Lung (tissue), 11 donors: ENCODE measurements at regions not wholly inside any gene's neighbourhood (a gene's known extent, or its start where the extent isn't known, plus 50 kb on each side); places are given as distances from the start of the nearest gene placed in this dataset.

Source experiments
- ATAC-seq: fragments of 200-7000 bp; cut with Tn5 transposase; one replicate; pipeline ENCODE4 v1.9.1; 2020; ENCODE audit warnings: moderate number of reproducible peaks; ENCODE audit not compliant: insufficient read depth, low FRiP score
- DNase-seq, 3 donors: peaks; one replicate each; pipeline ENCODE4 v3.0.0-alpha.2; 2013 to 2017
- H3K27ac ChIP-seq, 2 donors: one replicate each; pipeline ENCODE4 v1.5.1; 2013; ENCODE audit warnings: mild to moderate bottlenecking in 2 of 2, moderate library complexity in 2 of 2, control low read depth in 1 of 2, inconsistent platforms in 1 of 2, low read depth in 1 of 2, low read length in 1 of 2
- H3K27me3 ChIP-seq, 3 donors: one replicate each; pipeline ENCODE4 v1.5.1; 2013; ENCODE audit warnings: low read length in 2 of 3; ENCODE audit not compliant: control insufficient read depth in 3 of 3, insufficient read depth in 3 of 3
- H3K36me3 ChIP-seq, 4 donors: one replicate each; pipeline ENCODE4 v1.5.1; 2013; ENCODE audit warnings: low read length in 4 of 4, mild to moderate bottlenecking in 1 of 4, moderate library complexity in 1 of 4; ENCODE audit not compliant: control insufficient read depth in 4 of 4, insufficient read depth in 4 of 4
- H3K4me1 ChIP-seq, 5 donors: one replicate each; pipeline ENCODE4 v1.5.1; 2013; ENCODE audit warnings: low read length in 5 of 5, mild to moderate bottlenecking in 2 of 5, moderate library complexity in 1 of 5; ENCODE audit not compliant: control insufficient read depth in 5 of 5, insufficient read depth in 5 of 5
- H3K4me3 ChIP-seq: one replicate; pipeline ENCODE4 v1.5.1; 2013; ENCODE audit warnings: mild to moderate bottlenecking, control low read depth, moderate library complexity
- H3K9ac ChIP-seq, 2 donors: one replicate each; pipeline ENCODE4 v1.5.1; 2013; ENCODE audit warnings: low read length in 2 of 2, control low read depth in 1 of 2; ENCODE audit not compliant: insufficient read depth in 1 of 2
- H3K9me3 ChIP-seq, 4 donors: one replicate each; pipeline ENCODE4 v1.5.1; 2013; ENCODE audit warnings: low read length in 3 of 4, mild to moderate bottlenecking in 1 of 4, moderate library complexity in 1 of 4; ENCODE audit not compliant: control insufficient read depth in 4 of 4, insufficient read depth in 3 of 4
- CTCF ChIP-seq: IDR thresholded peaks from 2 replicates; pipeline ENCODE4 v1.5.1; 2012; ENCODE audit warnings: mild to moderate bottlenecking; ENCODE audit errors: control extremely low read depth, extremely low read depth
- WGBS, 2 donors: extraction: QIAGEN DNeasy Blood & Tissue Kit; methylation state at CpG; one replicate each; pipeline ENCODE4 v1.1.7; 2013; 5-methylcytosine and 5-hydroxymethylcytosine counted together
- donor health status: control.
- donor health status: control.
- donor health status: Bipolar disorder and iron deficiency.
- donor health status: healthy.
- donor health status: DM: yes; HTN: yes; CAD: no.

- H3K4me1 ChIP-seq = peaks cover 0 to 11% (median 0%) of the 10 kb centered on the region in 5 donors
- H3K36me3 ChIP-seq = no peaks in the 10 kb centered on the region
- H3K27me3 ChIP-seq = no peaks in the 10 kb centered on the region
- no peak overlapping the region for H3K27ac ChIP-seq
- 63 to 77% methylated on average over 13 of the region's 13 CpGs for WGBS, 2 donors
- no peak for ATAC-seq
- no peak overlapping the region for H3K4me3 ChIP-seq
- H3K9me3 ChIP-seq = peaks cover 0 to 2% (median 0%) of the 10 kb centered on the region in 4 donors
- TF ChIP-seq CTCF = no peak
- peak; percentile 52 to 67 (median 65) for DNase-seq
- no peak overlapping the region for H3K9ac ChIP-seq
Observed at GRCh38 chr12:60872850-60873713, 1277.3 kb downstream of the SLC16A7 start.

GRCh38 chr12:60874091-60874490 is 1278.3 kb downstream of the SLC16A7 start:
- no peak overlapping the region for H3K9ac ChIP-seq
- no peak overlapping the region for H3K4me3 ChIP-seq
- no peak for TF ChIP-seq CTCF
- no peak overlapping the region for H3K27ac ChIP-seq
- no peak for ATAC-seq
- H3K36me3 ChIP-seq = no peaks in the 10 kb centered on the region
- H3K9me3 ChIP-seq = peaks cover 0 to 2% (median 0%) of the 10 kb centered on the region in 4 donors
- H3K27me3 ChIP-seq = no peaks in the 10 kb centered on the region
- peaks cover 0 to 11% (median 0%) of the 10 kb centered on the region in 5 donors for H3K4me1 ChIP-seq
- no peak for DNase-seq

GRCh38 chr12:60920841-60921495 is 1325.1 kb downstream of the SLC16A7 start:
- Histone ChIP-seq H3K27ac (no peak overlapping the region), H3K4me3 (no peak overlapping the region), H3K9ac (no peak overlapping the region), H3K36me3 (no peaks in the 10 kb centered on the region), H3K9me3 (no peaks in the 10 kb centered on the region), H3K27me3 (no peaks in the 10 kb centered on the region), H3K4me1 (no peaks in the 10 kb centered on the region)
- no peak for TF ChIP-seq CTCF
- DNase-seq = no peak
- WGBS, 2 donors = 64 to 78% methylated on average over 2 of the region's 2 CpGs
- ATAC-seq = no peak
